Hepatocyte (in vitro differentiated cells): ENCODE measurements at regions not wholly inside any gene's neighbourhood (a gene's known extent, or its start where the extent isn't known, plus 50 kb on each side); places are given as distances from the start of the nearest gene placed in this dataset.

ENCODE experiments used
- DNase-seq: peaks from one replicate; pipeline ENCODE4 v3.0.0-alpha.2; 2016; ENCODE audit warnings: low spot score
- H2AFZ ChIP-seq: fragments of 200-600 bp; sonication (generic); 2 replicates; pipeline ENCODE4 v1.6.0; 2016; ENCODE audit warnings: antibody characterized with exemption, mild to moderate bottlenecking
- H3K27ac ChIP-seq: fragments of 200-600 bp; sonication (generic); 2 replicates; pipeline ENCODE4 v1.5.1; 2016; ENCODE audit warnings: mild to moderate bottlenecking
- H3K27me3 ChIP-seq: fragments of 200-600 bp; sonication (generic); 2 replicates; pipeline ENCODE4 v1.6.1; 2016
- H3K36me3 ChIP-seq: fragments of 200-600 bp; sonication (generic); replicated peaks from 2 replicates; pipeline ENCODE4 v1.5.1; 2016; ENCODE audit warnings: low read depth; ENCODE audit not compliant: insufficient read depth
- H3K4me1 ChIP-seq: fragments of 200-600 bp; sonication (generic); 2 replicates; pipeline ENCODE4 v1.5.1; 2016; ENCODE audit warnings: mild to moderate bottlenecking, moderate library complexity; ENCODE audit not compliant: insufficient read depth
- H3K4me2 ChIP-seq: fragments of 200-600 bp; sonication (generic); 2 replicates; pipeline ENCODE4 v1.6.0; 2016
- H3K4me3 ChIP-seq: fragments of 200-600 bp; sonication (generic); 2 replicates; pipeline ENCODE4 v1.5.1; 2016; ENCODE audit warnings: mild to moderate bottlenecking
- H3K79me2 ChIP-seq: fragments of 200-600 bp; sonication (generic); 2 replicates; pipeline ENCODE4 v1.6.0; 2017; ENCODE audit warnings: mild to moderate bottlenecking
- H3K9me2 ChIP-seq: fragments of 200-600 bp; sonication (generic); replicated peaks from 2 replicates; pipeline ENCODE4 v1.6.0; 2017; ENCODE audit warnings: mild to moderate bottlenecking; ENCODE audit not compliant: insufficient read depth
- H3K9me3 ChIP-seq: fragments of 200-600 bp; sonication (generic); 2 replicates; pipeline ENCODE4 v1.5.1; 2016; ENCODE audit warnings: low read depth, mild to moderate bottlenecking
- H4K20me1 ChIP-seq: fragments of 200-600 bp; sonication (generic); 2 replicates; pipeline ENCODE4 v1.6.0; 2016; ENCODE audit warnings: mild to moderate bottlenecking; ENCODE audit not compliant: insufficient read depth, poor library complexity, severe bottlenecking
- EZH2 ChIP-seq: fragments of 200-600 bp; sonication (generic); IDR thresholded peaks from 2 replicates; pipeline ENCODE4 v1.6.1; 2016; ENCODE audit warnings: antibody characterized with exemption, mild to moderate bottlenecking, borderline replicate concordance
- EZH2phosphoT487 ChIP-seq: fragments of 200-600 bp; sonication (generic); IDR thresholded peaks from one replicate; pipeline ENCODE4 v1.6.1; 2018; ENCODE audit warnings: antibody characterized with exemption, mild to moderate bottlenecking, low read depth, moderate library complexity; ENCODE audit not compliant: unreplicated experiment, severe bottlenecking
- WGBS: methylation state at CpG from one replicate; pipeline ENCODE4 v1.1.6; 2016; ENCODE audit warnings: low lambda C conversion rate; ENCODE audit errors: missing lambda C conversion rate; 5-methylcytosine and 5-hydroxymethylcytosine counted together
- TF ChIP-seq, protein P1 (sequence below): fragments of 200-600 bp; sonication (generic); IDR thresholded peaks from 2 replicates; pipeline ENCODE4 v1.5.1; 2016; ENCODE audit warnings: antibody characterized with exemption, mild to moderate bottlenecking; ENCODE audit not compliant: poor library complexity

- Histone ChIP-seq H3K4me2 (no peak overlapping the region), H3K79me2 (no peaks in the 10 kb centered on the region), H3K4me1 (no peaks in the 10 kb centered on the region), H3K36me3 (no peaks in the 10 kb centered on the region), H4K20me1 (no peaks in the 10 kb centered on the region), H3K4me3 (no peak overlapping the region), H2AFZ (no peak overlapping the region), H3K27me3 (no peaks in the 10 kb centered on the region), H3K9me3 (no peaks in the 10 kb centered on the region), H3K27ac (no peak overlapping the region), H3K9me2 (no peaks in the 10 kb centered on the region)
- 79% methylated on average over 1 of the region's 1 CpG for WGBS
- DNase-seq: no peak
- TF ChIP-seq EZH2: no peak
- no peak for TF ChIP-seq EZH2phosphoT487
- TF ChIP-seq, protein P1, sequence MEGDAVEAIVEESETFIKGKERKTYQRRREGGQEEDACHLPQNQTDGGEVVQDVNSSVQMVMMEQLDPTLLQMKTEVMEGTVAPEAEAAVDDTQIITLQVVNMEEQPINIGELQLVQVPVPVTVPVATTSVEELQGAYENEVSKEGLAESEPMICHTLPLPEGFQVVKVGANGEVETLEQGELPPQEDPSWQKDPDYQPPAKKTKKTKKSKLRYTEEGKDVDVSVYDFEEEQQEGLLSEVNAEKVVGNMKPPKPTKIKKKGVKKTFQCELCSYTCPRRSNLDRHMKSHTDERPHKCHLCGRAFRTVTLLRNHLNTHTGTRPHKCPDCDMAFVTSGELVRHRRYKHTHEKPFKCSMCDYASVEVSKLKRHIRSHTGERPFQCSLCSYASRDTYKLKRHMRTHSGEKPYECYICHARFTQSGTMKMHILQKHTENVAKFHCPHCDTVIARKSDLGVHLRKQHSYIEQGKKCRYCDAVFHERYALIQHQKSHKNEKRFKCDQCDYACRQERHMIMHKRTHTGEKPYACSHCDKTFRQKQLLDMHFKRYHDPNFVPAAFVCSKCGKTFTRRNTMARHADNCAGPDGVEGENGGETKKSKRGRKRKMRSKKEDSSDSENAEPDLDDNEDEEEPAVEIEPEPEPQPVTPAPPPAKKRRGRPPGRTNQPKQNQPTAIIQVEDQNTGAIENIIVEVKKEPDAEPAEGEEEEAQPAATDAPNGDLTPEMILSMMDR: no peak
Observed at GRCh38 chr2:134002391-134002790, 251.5 kb upstream of the MGAT5 start.

GRCh38 chr2:134002921-134003320 is 251.0 kb upstream of the MGAT5 start:
- WGBS: 0% methylated on average over 1 of the region's 1 CpG

DNA sequence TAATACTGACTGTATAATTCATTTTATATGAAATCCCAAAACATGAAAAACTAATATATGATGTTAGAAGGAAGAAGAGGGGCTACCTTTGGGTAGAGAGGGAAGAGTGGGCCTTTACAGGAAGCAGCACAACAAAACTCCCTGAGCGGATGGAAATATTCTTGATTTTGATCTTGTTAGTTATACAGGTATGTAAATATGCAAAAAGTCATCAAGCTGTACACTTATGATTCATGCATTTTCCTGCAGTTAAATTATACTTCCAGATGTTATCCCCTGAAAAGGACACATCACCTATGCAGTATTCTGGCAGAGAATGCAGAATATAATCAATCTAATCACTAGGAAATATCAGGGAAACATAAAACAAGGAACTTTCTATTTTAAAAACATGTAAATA is 249.4 kb upstream of the MGAT5 start:
- Histone ChIP-seq H3K27ac (no peak overlapping the region), H3K4me2 (no peak overlapping the region), H3K9me3 (no peaks in the 10 kb centered on the region), H4K20me1 (no peaks in the 10 kb centered on the region), H3K4me3 (no peak overlapping the region), H3K9me2 (no peaks in the 10 kb centered on the region), H3K4me1 (no peaks in the 10 kb centered on the region), H3K27me3 (no peaks in the 10 kb centered on the region), H2AFZ (no peak overlapping the region), H3K36me3 (no peaks in the 10 kb centered on the region), H3K79me2 (no peaks in the 10 kb centered on the region)
- TF ChIP-seq EZH2phosphoT487 (no peak), EZH2 (no peak)
- TF ChIP-seq, protein P1: no peak
- 100% methylated on average over 1 of the region's 1 CpG for WGBS
- DNase-seq: no peak

More at GRCh38 chr2:134002921-134003320, 251.0 kb upstream of the MGAT5 start:
- no peak overlapping the region for H2AFZ ChIP-seq
- H3K27ac ChIP-seq: no peak overlapping the region
- no peak overlapping the region for H3K4me2 ChIP-seq
- no peak overlapping the region for H3K4me3 ChIP-seq
- H4K20me1 ChIP-seq: no peaks in the 10 kb centered on the region
- no peaks in the 10 kb centered on the region for H3K27me3 ChIP-seq
- TF ChIP-seq, protein P1: no peak
- TF ChIP-seq EZH2: no peak
- no peak for TF ChIP-seq EZH2phosphoT487
- no peak for DNase-seq
- no peaks in the 10 kb centered on the region for H3K79me2 ChIP-seq
- no peaks in the 10 kb centered on the region for H3K9me2 ChIP-seq
- no peaks in the 10 kb centered on the region for H3K9me3 ChIP-seq
- no peaks in the 10 kb centered on the region for H3K36me3 ChIP-seq
- H3K4me1 ChIP-seq: no peaks in the 10 kb centered on the region

- H3K27me3 ChIP-seq: no peaks in the 10 kb centered on the region
- no peaks in the 10 kb centered on the region for H3K79me2 ChIP-seq
- no peak overlapping the region for H3K4me3 ChIP-seq
- no peaks in the 10 kb centered on the region for H3K36me3 ChIP-seq
- H3K4me1 ChIP-seq: no peaks in the 10 kb centered on the region
- no peak overlapping the region for H3K27ac ChIP-seq
- 19% methylated on average over 1 of the region's 1 CpG for WGBS
- H3K9me2 ChIP-seq: no peaks in the 10 kb centered on the region
- no peak for DNase-seq
- H4K20me1 ChIP-seq: no peaks in the 10 kb centered on the region
- TF ChIP-seq EZH2phosphoT487 (no peak), EZH2 (no peak)
- TF ChIP-seq, protein P1: no peak
- no peaks in the 10 kb centered on the region for H3K9me3 ChIP-seq
- H2AFZ ChIP-seq: no peak overlapping the region
- no peak overlapping the region for H3K4me2 ChIP-seq
Observed at GRCh38 chr2:134008837-134009236, 245.0 kb upstream of the MGAT5 start.
